ENCODE measurements at regions not wholly inside any gene's neighbourhood (a gene's known extent, or its start where the extent isn't known, plus 50 kb on each side); places are given as distances from the start of the nearest gene placed in this dataset.
A peak's percentile ranks its signal among the peaks of the same experiment; 100 is the strongest.

GRCh38 chr2:220665108-220665471 lies 907.0 kb downstream of the EPHA4 start:
- in situ Hi-C loops (cut with MboI; ENCODE audit: low pct_ligation_motif_present in 1 of 4, low pct_unique_long_range_greater_than_20kb in 1 of 4, low sequenced_read_pairs in 3 of 4) (no loop called here), intact Hi-C loops (cut with DNase I; ENCODE audit: low total_unique reads) (no loop called here)
- Histone ChIP-seq H3K4me3 (no peak overlapping the region), H3K27ac (no peak overlapping the region), H3K27me3 (no peaks in the 10 kb centered on the region), H3K36me3 (no peaks in the 10 kb centered on the region), H3K4me1 (peaks cover 0 to 3% (median under 1%) of the 10 kb centered on the region in 4 donors), H3K9me3 (peaks cover 0 to 2% of the 10 kb centered on the region in 2 donors)
- 82 to 87% methylated on average over 3 of the region's 3 CpGs for WGBS, 2 donors (ENCODE audit: low coverage in 1 of 2)
- TF ChIP-seq POLR2A (IDR thresholded peaks at IDR 0.05) = no peak
- TF ChIP-seq EP300 (IDR thresholded peaks at IDR 0.05; ENCODE audit: low read depth) = no peak
- no peak for TF ChIP-seq POLR2AphosphoS5 (IDR thresholded peaks at IDR 0.05)
- no peak for TF ChIP-seq CTCF (IDR thresholded peaks at IDR 0.05)
- no peak for DNase-seq

GRCh38 chr2:220669324-220669723 lies 902.8 kb downstream of the EPHA4 start:
- peaks cover 0 to 4% (median 0%) of the 10 kb centered on the region in 4 donors for H3K4me1 ChIP-seq
- DNase-seq = no peak
- no peaks in the 10 kb centered on the region for H3K27me3 ChIP-seq
- intact Hi-C loops (cut with DNase I; ENCODE audit: low total_unique reads) (no loop called here), in situ Hi-C loops (cut with MboI; ENCODE audit: low pct_ligation_motif_present in 1 of 4, low pct_unique_long_range_greater_than_20kb in 1 of 4, low sequenced_read_pairs in 3 of 4) (no loop called here)
- no peak overlapping the region for H3K27ac ChIP-seq
- TF ChIP-seq POLR2A (IDR thresholded peaks at IDR 0.05) (no peak), EP300 (IDR thresholded peaks at IDR 0.05; ENCODE audit: low read depth) (no peak), CTCF (IDR thresholded peaks at IDR 0.05) (no peak), POLR2AphosphoS5 (IDR thresholded peaks at IDR 0.05) (no peak)
- no peak overlapping the region for H3K4me3 ChIP-seq
- H3K9me3 ChIP-seq = peaks cover 0 to 2% of the 10 kb centered on the region in 2 donors
- WGBS, 2 donors (ENCODE audit: low coverage in 1 of 2) = 67 to 80% methylated on average over 3 to 4 of the region's 4 CpGs
- no peaks in the 10 kb centered on the region for H3K36me3 ChIP-seq

- intact Hi-C loops (cut with DNase I; ENCODE audit: low total_unique reads) = no loop called here
- no peaks in the 10 kb centered on the region for H3K36me3 ChIP-seq
- H3K27ac ChIP-seq = peak overlapping the region in 1 of 4 donors; percentile 16
- no peak overlapping the region for H3K4me3 ChIP-seq
- no peaks in the 10 kb centered on the region for H3K27me3 ChIP-seq
- peak in 1 of 3 donors; percentile 23 for TF ChIP-seq POLR2AphosphoS5 (IDR thresholded peaks at IDR 0.05)
- TF ChIP-seq POLR2A (IDR thresholded peaks at IDR 0.05) = no peak
- DNase-seq = peak; percentile 10
- in situ Hi-C loops (cut with MboI; ENCODE audit: low pct_ligation_motif_present in 1 of 4, low pct_unique_long_range_greater_than_20kb in 1 of 4, low sequenced_read_pairs in 3 of 4) = no loop called here
- H3K4me1 ChIP-seq = peaks cover 0 to 4% (median 0%) of the 10 kb centered on the region in 4 donors
- 26 to 43% methylated on average over 5 of the region's 5 CpGs for WGBS, 2 donors (ENCODE audit: low coverage in 1 of 2)
- peaks cover 0 to 2% of the 10 kb centered on the region in 2 donors for H3K9me3 ChIP-seq
Measured at GRCh38 chr2:220670511-220670910, 901.6 kb downstream of the EPHA4 start.

GRCh38 chr2:220673151-220673874 lies 898.8 kb downstream of the EPHA4 start:
- in situ Hi-C loops (cut with MboI; ENCODE audit: low pct_ligation_motif_present in 1 of 4, low pct_unique_long_range_greater_than_20kb in 1 of 4, low sequenced_read_pairs in 3 of 4) (no loop called here), intact Hi-C loops (cut with DNase I; ENCODE audit: low total_unique reads) (no loop called here)
- Histone ChIP-seq H3K4me1 (peaks cover 0 to 4% (median 0%) of the 10 kb centered on the region in 4 donors), H3K4me3 (no peak overlapping the region), H3K27me3 (no peaks in the 10 kb centered on the region), H3K27ac (no peak overlapping the region), H3K36me3 (no peaks in the 10 kb centered on the region), H3K9me3 (peaks cover 0 to 2% of the 10 kb centered on the region in 2 donors)
- TF ChIP-seq POLR2AphosphoS5 (IDR thresholded peaks at IDR 0.05) (no peak), CTCF (IDR thresholded peaks at IDR 0.05) (no peak), EP300 (IDR thresholded peaks at IDR 0.05; ENCODE audit: low read depth) (no peak), POLR2A (IDR thresholded peaks at IDR 0.05) (no peak)
- no peak for DNase-seq
- 82 to 88% methylated on average over 5 to 7 of the region's 7 CpGs for WGBS, 2 donors (ENCODE audit: low coverage in 1 of 2)

Measured in transverse colon (tissue), 4 donors.